ELR (cell line): ENCODE measurements at regions not wholly inside any gene's neighbourhood (a gene's known extent, or its start where the extent isn't known, plus 50 kb on each side); places are given as distances from the start of the nearest gene placed in this dataset.
A peak's percentile ranks its signal among the peaks of the same experiment; 100 is the strongest.

Source experiments
- DNase-seq: peaks from one replicate; pipeline ENCODE4 v3.0.0-alpha.2; 2015; ENCODE audit warnings: low read depth

DNA sequence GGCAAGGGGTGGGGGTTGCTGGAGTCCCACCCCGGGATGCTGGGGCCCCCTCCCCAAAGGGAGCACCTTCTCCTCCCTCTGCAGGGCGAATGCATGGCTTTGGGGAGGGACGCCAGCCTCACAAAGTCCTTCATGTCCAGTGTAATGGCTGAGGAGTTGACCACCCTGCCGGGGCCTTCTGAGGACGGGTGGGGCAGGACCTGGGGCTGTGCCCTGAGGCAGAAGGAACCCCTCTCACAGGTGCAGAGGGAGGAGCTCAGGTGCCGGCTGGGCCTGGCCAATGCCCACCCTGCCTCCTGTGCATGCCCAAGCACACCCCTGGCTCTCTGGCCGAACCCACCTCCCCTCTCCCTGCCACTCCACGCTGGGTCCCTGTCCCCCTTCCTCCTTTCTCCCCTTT, 64.3 kb upstream of the RNU6ATAC start:
- DNase-seq = no peak

DNA sequence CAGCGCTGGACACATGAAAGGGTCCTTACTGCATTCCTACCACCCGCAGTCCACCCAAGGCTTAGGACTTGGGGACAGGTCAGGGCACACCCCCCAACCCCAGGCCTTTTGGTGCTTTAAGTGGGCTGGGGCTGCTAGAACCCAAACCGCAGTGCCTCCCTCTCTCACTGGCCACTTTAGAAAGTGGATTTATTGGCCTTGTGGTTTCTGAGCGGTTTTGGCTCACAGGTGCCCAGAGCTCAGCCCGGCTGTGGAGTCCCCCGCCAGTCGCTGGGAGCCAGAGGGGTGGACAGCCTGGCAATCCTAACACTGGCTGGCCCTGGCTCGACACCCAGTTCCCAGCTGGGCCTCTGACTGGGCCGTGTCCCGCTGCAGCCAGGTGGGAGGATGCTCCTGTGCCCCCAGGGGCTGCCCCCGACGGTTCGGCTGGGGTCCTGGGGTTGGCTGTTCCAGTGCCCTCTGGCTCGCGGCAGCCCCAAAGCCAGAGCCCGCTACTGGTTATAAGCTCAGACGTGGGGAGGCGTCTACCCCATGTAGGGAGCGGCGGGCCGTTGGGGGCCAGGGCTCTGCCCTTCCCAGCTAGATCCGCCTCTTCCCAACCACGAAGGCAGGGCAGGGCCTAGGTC, 65.2 kb upstream of the RNU6ATAC start:
- DNase-seq = no peak

DNA sequence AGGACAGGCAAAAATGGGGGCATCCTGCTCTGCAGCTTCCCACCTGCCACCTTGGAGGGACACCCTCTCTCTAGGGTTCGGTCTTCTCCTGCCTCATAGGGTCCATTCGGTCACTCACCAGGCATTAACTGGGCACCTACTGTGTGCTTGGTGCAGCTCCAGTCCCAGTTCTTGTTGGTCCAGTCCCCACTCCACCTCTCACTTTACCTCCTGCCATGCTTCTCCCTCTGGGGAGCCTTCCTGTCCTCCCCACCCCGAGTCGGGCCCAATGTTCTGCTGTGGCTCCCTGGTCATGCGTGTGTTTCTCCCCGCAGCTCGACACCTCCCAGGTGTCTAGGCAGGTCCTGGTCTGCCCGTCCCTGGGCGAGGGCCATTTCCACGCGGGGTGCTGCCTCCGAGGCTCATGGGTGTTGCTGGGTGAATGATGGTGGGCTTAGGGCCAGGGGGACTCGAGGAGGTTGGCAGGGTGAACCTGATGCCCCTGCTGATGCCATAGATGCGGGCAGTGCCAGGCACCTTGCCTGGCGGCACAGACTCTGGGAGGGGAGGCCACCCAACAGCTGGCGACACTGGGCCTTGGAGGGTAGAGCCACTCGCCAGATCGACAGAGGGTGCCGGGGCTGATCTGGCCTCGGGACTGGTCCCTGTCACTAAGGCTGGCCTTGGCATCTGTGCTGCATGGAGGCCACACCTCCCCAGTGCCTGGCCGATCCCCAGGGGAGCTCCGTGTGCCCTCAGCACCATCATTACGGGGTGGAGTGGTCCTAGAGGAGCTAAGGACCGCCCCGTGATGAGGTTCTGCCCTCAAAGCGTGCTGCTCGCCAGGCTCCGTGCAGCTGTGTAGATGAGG, 66.0 kb upstream of the RNU6ATAC start:
- no peak for DNase-seq

DNA sequence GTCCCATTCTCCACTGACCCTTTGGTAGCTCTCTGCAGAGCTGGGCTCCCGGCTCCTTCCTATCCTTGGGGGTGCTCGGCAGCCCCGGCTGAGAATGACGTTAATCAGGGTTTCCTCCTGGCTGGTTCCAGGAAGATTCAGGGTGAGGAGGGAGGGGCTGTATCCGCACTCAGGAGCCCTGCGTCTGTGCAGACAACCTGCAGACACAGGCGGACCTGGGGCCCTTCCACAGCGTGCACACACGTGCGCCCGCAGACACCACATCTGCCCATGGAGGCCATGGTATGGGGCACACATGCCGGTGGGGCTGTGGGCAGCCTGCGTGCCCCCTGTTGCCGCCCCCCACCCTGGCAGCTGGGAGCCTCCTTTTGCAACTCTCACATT, 66.6 kb upstream of the RNU6ATAC start:
- no peak for DNase-seq

DNA sequence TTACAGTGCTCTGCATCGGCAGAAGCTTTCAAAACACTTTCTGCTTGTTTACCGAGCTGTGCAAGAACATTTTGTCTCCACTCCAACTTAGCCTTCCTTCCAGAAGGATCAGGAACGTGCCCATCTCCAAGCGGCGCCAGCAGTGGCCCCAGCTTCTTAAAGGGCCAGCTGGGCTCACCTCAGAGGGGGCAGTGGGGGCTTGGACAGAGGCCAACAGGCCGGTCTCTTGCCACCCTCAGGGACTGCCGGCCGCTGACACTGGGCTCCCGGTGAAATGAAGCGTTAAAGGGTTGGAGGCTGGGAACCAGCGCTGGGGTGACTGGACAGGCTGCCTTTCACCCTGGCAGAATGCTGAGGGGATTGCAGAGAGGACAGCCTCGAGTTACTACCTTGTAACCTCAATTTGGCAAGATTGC, 67.0 kb upstream of the RNU6ATAC start:
- no peak for DNase-seq

DNA sequence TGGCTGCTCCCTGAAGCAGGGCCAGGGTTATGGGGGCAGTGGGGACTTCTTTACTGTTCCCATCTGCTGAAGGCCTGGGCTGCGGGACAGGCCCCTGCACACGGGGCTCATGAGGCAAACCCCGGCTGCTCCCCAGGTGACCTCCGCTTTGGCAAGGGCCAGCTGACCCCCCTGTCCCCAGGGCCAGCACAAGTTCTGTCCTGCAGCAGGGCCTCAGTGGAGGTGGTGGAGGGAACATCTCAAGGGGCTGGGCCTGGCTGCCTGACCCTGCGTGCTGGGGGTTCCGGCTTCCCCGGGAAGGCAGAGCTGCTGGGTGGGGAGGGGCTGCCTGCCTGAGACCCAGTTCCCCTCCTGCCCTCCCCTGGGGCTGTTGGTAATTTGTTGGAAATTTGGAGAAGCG, 67.4 kb upstream of the RNU6ATAC start:
- no peak for DNase-seq

DNA sequence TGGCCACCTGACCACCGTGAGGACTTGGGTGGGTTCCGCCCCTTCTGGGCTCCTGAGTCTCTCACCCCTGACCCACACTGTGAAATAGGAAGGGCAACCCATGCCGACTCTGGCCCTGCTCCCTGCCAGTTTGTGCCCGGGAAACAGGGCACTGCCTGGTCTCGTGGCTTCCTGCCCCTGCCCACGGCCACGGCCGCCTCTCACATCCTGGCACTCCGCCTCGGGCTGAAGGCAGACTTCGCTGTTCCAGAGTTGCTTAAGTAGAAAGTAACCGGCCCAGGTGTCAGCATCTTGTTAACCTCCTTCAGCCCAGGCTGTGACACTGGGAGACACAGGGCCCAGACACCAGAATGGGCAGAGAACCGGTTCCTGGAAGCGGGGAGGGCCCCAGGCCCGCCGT, 68.7 kb upstream of the RNU6ATAC start:
- DNase-seq = no peak

DNA sequence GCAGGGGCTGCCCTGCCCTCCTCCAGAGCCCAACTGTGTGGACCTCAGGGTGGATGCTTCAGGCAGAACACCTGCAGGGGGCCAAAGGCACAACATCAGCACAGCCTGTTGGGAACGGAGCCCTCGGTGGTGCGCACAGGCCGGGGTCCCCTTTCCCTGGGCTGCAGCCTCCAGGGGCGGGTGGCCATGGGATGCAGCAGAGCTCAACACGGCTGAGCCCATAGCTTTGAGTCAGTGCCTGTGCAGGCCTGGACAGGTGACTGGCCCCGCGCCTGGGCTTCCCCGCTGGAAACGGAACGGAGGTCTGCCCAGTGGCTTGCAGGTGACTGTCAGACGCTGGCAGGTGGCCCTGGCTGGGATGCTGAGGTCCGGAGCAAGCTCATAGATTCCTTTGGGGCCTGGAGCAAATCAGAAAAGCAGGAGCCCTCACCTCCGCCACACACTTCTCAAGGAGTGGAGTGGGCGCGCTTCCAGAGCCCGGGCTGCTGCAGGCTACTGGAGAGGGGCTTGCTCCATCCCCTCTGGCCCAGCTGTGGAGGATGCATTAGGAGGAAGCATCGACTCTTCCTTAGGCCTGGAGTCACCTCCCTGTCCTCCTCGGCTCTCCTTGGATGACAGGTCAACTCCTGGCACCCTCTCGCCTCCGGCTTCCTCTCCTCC, 69.8 kb upstream of the RNU6ATAC start:
- DNase-seq = no peak

DNA sequence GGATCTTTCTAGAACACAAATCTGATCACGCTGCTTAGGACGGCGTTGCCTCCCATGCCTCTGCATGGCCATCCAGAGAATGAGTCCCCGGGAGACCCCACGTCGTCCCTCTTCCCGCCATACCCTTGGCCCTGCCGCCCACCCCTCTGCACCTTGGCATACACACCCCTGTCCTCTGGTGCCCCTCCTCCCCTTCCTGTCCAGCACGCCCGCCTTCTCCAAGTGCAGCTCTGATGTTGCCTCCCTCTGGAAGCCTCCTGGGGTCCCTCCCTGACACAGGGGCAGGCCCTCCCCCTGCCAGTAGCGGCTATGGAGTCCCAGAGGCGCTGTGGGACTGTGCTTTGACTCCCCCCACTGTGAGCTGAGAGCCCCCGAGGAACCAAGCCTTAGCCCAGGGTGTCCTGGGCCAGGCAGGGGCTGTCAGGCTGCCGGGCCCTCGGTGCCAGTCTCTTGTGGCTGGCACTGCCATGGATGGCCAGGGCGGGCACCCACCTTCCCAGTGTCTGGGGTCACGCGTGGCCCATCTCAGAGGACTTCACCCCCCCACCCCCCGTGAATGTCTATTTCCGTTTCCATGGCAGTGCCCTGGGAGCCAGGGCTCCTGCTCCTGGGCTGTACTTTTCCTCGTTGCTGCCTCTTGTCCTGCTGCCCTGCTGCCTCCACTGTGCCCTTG, 70.5 kb upstream of the RNU6ATAC start:
- DNase-seq = no peak

DNA sequence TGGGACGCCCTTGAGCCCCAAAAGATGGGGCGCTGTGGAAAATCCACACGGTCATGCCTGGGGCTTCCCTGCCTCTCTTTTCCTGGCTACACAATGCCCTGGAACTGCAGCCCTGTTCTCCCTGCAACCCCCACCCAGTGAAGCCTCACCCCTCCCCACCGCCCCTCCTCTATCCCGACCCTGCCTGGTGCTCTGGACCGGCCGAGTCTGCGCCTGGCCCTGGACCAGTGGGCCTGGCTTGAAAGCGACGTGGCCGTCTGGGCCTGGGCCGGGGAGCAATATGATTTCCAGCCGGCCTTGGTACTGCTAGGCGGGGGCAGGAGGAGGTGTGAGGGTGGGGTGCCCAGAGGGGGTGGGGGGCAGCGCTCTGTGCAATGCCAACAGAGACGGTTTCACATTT, 71.0 kb upstream of the RNU6ATAC start:
- DNase-seq = no peak

DNA sequence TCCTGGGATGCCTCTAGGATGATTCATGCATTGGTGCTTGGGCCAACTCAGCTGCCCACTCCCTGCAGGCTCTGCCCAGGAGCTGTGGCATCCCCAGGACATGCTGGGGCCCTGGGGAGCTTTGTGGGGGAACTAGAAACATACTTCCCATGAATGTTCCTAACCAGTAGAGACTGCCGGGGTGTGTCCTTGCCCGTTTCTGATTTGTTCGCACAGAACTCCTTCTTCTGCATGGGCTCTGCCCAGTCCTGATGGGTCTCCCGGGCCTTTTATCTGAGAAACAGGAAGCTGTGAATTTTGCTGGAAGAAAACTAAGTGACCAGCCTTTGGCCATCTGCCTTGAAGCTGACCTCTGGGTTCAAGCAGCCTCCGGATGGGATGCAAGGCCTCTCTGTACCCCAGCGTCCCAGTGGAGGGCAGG, 71.6 kb upstream of the RNU6ATAC start:
- peak; percentile 9 for DNase-seq

DNA sequence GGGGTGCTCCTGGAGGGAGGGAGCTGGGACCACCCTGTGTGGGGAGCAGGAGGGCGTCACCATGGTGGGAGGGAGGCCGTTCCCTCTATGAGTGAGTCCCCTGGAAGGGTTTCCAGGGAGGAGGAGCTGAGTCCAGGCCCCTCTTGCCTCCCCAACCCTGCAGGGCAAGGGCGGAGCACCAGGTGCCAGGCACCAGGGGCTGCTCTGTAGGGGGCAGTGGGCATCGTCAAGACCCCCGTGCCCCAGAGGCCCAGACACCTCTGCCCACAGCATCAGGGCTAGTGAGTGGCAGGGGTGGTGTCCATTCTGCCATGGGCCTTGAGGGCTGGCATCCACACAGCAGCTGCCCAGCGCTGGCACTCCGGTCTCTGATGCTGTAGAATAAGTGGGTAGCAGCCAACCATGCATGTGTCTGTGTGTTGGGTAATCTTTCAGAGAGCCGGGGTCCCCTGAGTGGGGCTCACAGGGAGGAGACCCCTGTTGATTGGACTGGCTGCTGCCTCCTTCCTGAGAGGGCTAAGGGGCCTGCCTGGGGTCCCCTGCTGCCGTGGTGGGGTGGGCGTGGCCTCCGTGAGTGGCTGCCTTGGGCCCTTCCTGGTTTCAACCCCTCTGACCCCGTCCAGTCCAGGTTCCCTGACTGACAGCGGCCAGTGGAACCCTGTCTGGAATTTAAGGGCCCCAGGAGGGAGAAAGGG, 72.7 kb upstream of the RNU6ATAC start:
- no peak for DNase-seq

DNA sequence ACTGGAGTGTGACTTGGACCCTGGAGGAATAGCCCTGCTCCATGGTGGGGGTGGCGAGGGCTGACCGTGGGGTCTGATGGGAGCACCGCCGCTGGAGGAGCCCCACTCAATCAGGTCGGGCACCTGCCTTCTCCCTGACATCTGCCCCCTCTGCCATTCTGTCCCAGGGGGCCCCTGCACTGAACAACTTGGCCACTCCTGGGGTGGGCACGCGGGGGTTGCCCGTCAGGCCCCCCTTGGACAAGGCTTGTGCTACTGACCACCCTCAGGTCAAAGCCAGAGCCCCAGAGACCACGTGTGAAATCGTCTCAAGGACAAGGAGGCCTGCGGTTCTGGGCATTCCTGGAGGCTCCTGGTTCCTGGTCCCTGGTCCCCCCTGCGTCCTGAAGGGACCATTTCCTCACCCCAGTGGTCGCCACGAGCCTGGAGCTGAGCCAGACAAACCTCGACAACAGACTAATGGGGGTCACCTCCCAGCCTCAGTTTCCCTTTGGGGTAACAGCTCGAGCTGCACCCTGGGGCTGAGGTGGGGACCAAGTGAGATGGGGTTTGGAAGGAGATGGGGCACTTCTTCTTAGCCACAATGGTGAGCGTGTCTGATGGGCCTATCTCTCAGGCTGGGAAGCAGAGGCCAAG, 73.4 kb upstream of the RNU6ATAC start:
- DNase-seq = no peak

DNA sequence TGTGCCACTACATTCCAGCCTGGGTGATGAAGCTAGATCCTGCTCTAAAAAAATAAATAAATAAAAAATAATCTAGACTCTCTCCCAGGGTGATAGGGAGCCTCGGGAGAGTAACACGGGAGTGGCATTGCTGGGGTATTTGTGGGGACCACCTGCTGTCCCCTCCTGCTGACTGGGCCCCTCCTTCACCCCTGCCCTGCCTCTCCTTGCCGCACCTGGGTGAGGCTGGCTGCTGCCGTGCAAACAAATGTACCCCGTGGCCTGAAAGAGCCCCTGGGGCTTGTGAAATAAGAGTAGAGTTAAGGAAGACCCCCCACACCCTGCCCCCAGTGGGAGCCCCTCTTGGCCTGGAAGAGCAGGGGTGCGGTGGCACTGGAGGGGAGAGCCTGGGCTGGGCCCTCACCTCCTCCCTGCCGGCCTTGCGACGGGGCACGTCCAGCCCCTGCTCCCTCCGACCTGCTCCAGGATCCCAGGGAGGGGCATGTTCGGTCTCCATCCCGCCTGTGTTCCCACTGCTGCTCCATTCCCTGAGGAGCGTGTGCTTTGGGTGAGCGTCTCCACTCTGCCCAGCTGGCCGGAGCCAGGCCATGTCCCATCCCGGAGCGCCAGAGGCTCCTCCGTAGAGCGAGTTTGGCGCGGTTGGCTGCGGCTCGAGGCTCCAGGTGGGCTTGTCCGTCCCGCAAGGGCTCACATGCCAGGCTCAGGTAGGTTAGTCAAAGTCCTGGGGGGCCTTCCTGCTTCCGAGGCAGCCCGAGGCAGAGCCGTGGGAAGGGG, 75.0 kb upstream of the RNU6ATAC start:
- no peak for DNase-seq

DNA sequence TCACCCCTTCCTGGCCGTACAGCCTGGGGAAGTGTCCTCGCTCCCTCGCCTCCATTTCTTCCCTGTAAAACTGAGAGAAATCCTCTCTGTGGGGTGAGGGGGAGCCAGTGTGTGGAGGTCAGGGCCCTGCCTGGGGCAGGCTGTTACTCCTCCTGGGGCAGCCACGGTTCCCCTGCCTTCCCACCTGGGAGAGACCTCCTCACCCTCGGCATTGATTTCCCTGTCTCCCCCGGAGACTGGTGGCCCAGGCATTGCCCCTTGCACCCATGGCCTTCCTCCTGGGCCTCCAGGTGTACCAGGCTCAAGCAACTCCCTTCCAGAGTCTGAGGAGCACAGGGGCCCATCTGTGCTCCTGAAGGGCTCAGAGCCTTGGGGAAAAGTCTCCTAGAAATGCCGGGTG, 75.6 kb upstream of the RNU6ATAC start:
- DNase-seq = no peak

DNA sequence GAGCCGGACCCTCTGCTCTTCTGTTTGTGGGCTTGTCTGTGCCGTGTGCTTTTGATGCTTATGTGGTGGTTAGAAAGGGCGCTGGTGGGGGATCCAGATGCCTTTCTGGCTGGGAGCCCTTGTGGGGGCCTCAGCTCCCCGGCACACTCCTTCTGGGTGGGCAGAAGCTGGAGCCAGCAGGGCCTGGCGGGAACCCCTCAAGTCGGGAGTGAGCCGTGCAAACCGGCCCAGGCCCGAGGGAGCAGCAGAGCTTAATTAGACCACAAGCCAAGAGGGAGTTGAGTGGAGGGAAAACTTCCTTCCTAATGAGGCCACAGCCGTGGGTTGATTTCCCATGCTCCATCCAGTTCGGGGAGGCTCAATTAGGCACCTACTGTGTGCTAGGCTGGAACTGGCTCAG, 76.0 kb upstream of the RNU6ATAC start:
- no peak for DNase-seq

DNA sequence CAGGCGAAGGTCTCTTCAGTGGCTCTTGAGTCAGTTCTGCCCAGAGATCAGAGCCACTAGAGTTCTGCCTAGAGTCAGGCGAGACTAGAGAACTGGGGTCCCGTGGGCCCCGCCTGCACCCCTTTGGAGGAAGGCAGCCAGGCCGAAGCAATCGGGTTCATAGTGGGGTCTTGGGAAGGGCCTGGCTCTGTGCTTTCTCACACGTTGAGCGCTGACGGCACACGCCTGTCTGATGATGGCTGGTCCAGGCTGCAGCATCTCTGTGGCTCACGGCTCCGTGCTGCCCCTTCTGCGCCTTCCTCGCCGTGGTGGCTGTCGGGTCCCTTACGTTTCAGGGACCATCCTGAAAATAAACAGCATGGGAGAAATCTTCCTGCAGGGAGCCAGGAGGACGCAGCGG, 78.3 kb upstream of the RNU6ATAC start:
- no peak for DNase-seq

DNA sequence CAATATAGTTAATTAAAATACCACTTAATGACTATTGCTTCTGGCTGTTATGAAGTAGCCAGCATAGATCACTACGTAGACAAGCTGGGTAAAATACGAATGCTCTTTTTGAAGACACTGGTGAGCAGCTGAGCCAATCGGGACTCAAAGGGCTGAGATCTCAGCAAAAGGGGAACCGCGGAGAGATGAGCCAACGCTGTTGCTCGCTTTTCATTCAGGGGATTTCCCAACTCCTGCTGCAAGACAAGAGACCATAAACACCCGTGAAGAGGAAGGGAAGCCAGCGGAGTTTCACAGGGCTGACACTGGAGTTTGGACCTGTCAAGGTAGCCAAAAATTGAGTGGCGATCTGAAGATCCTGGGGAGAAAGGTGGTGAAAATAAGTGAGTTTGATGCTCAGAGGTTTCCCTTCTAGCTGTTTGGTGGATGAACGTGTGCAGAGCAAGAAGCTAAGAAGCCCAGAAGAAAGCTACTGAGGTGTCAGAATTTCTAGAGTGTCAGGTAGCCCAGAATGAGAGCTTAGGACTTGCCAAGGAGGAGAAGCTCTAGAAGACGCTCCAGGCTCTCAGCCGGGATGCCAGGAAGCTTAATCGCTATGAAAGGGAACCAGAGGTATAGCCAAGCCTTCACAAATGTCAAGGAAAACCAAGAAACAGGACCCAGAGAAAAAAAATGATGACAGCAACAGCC, 79.6 kb upstream of the RNU6ATAC start:
- no peak for DNase-seq

DNA sequence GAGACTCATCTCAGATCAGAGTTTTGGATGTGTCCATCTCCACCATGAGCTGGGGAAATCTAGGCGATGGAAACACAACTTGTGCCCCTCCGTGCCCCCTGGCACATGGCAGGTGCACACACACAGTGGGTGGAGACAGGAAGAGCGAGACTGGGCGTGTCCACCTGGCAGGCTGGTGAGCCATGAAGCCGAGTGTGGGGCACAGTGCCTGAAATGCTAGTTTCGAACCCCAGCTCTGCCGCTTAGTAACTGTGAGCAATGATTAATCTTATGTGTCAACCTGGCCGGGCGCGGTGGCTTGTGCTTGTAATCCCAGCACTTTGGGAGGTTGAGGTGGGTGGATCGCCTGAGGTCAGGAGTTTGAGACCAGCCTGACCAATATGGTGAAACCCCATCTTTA, 80.8 kb upstream of the RNU6ATAC start:
- no peak for DNase-seq

DNA sequence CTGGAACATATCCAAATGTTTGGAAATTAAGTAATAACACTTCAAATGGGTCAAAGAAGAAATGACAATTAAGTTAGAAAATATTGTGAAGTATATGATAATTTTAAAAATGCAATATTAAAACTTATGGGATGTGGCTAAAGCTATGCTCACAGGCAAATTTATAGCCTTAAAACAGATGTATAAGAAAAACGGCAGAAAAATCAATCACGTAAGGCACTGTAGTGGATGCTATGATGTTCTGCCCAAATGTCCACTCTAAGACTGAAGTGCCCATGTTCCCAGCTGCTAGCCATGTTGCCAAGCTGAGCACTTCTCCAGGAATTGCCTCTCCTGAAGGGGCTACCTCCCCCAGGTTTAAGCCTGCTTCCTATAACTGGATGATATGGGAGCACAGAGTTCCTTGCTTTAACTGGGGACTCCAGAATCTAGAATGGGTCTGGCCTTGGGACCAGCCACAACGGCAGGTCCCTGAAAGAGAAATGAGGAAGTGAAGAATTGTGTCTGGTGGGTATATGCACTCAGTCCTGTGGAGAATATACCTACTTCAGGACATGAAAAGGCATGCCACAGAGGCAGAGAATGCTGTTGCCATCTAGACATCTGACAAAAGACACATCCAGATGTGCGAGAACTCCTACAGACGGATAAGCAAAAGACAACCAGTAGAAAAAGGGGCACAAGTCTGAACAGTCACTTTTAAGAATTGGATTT, 78.2 kb upstream of the RXRA start:
- DNase-seq = no peak
